H9 (cell line): ENCODE measurements at regions not wholly inside any gene's neighbourhood (a gene's known extent, or its start where the extent isn't known, plus 50 kb on each side); places are given as distances from the start of the nearest gene placed in this dataset.

Source experiments
- DNase-seq: peaks from one replicate; pipeline ENCODE4 v3.0.0-alpha.2; 2017
- H2AFZ ChIP-seq: one replicate; pipeline ENCODE4 v1.6.1; 2013; ENCODE audit warnings: mild to moderate bottlenecking, low read length, control low read depth, moderate library complexity
- H2AK5ac ChIP-seq: 2 replicates; pipeline ENCODE4 v1.6.1; 2013; ENCODE audit warnings: low read length, control low read depth, mixed read lengths; ENCODE audit not compliant: insufficient read length
- H2BK120ac ChIP-seq: one replicate; pipeline ENCODE4 v1.6.1; 2013; ENCODE audit warnings: low read depth, mild to moderate bottlenecking, low read length, control low read depth, inconsistent platforms; ENCODE audit not compliant: poor library complexity, severe bottlenecking
- H2BK12ac ChIP-seq: 2 replicates; pipeline ENCODE4 v1.6.1; 2013; ENCODE audit warnings: low read length, control low read depth, mixed read lengths, low read depth; ENCODE audit not compliant: insufficient read length
- H2BK15ac ChIP-seq: 2 replicates; pipeline ENCODE4 v1.6.1; 2013; ENCODE audit warnings: low read depth, low read length, control low read depth
- H2BK20ac ChIP-seq: one replicate; pipeline ENCODE4 v1.6.1; 2013; ENCODE audit warnings: low read depth, mild to moderate bottlenecking, low read length, control low read depth, inconsistent platforms; ENCODE audit not compliant: poor library complexity, severe bottlenecking
- H2BK5ac ChIP-seq: 2 replicates; pipeline ENCODE4 v1.6.1; 2013; ENCODE audit warnings: low read length, control low read depth, mixed read lengths; ENCODE audit not compliant: insufficient read length
- H3K14ac ChIP-seq: 2 replicates; pipeline ENCODE4 v1.6.1; 2013; ENCODE audit warnings: low read length, control low read depth; ENCODE audit not compliant: insufficient read depth
- H3K18ac ChIP-seq: 2 replicates; pipeline ENCODE4 v1.6.1; 2013; ENCODE audit warnings: low read depth, mild to moderate bottlenecking, mixed read lengths, low read length, control low read depth; ENCODE audit not compliant: insufficient read length
- H3K23ac ChIP-seq: 2 replicates; pipeline ENCODE4 v1.6.1; 2013; ENCODE audit warnings: low read length, control low read depth, mixed read lengths, low read depth; ENCODE audit not compliant: insufficient read length
- H3K23me2 ChIP-seq: 2 replicates; pipeline ENCODE4 v1.6.1; 2013; ENCODE audit warnings: low read depth, mild to moderate bottlenecking, mixed read lengths, low read length, control low read depth; ENCODE audit not compliant: insufficient read length, poor library complexity, severe bottlenecking
- H3K27ac ChIP-seq: 2 replicates; pipeline ENCODE4 v1.5.1; 2013; ENCODE audit warnings: low read length, control low read depth, mixed read lengths, low read depth; ENCODE audit not compliant: insufficient read length
- H3K27me3 ChIP-seq: 2 replicates; pipeline ENCODE4 v1.6.1; 2013; ENCODE audit warnings: low read length, control low read depth, inconsistent platforms; ENCODE audit not compliant: insufficient read depth
- H3K4ac ChIP-seq: 2 replicates; pipeline ENCODE4 v1.6.1; 2013; ENCODE audit warnings: low read depth, mild to moderate bottlenecking, control low read depth, inconsistent platforms, low read length, moderate library complexity
- H3K4me1 ChIP-seq: 2 replicates; pipeline ENCODE4 v1.6.1; 2013; ENCODE audit warnings: low read length, control low read depth, inconsistent platforms; ENCODE audit not compliant: insufficient read depth
- H3K4me2 ChIP-seq: 2 replicates; pipeline ENCODE4 v1.6.1; 2013; ENCODE audit warnings: low read length, control low read depth, mixed read lengths; ENCODE audit not compliant: insufficient read length, insufficient read depth
- H3K56ac ChIP-seq: 2 replicates; pipeline ENCODE4 v1.6.1; 2013; ENCODE audit warnings: low read depth, mild to moderate bottlenecking, mixed read lengths, low read length, control low read depth; ENCODE audit not compliant: insufficient read length
- H3K79me1 ChIP-seq: 2 replicates; pipeline ENCODE4 v1.6.1; 2013; ENCODE audit warnings: low read depth, mild to moderate bottlenecking, moderate library complexity, low read length, control low read depth, inconsistent platforms; ENCODE audit not compliant: insufficient read depth, poor library complexity, severe bottlenecking
- H3K79me2 ChIP-seq: 2 replicates; pipeline ENCODE4 v1.6.1; 2013; ENCODE audit warnings: low read length, control low read depth, inconsistent platforms; ENCODE audit not compliant: insufficient read depth
- H3K9ac ChIP-seq: 2 replicates; pipeline ENCODE4 v1.6.1; 2013; ENCODE audit warnings: low read length, control low read depth, mixed read lengths; ENCODE audit not compliant: insufficient read length; ENCODE audit errors: extremely low read depth
- H3K9me3 ChIP-seq: one replicate; pipeline ENCODE4 v1.6.1; 2013; ENCODE audit warnings: low read depth, low read length, inconsistent platforms; ENCODE audit not compliant: control insufficient read depth
- H3T11ph ChIP-seq: one replicate; pipeline ENCODE4 v1.6.1; 2013; ENCODE audit warnings: mild to moderate bottlenecking, low read length, control low read depth, inconsistent platforms
- H4K20me1 ChIP-seq: one replicate; pipeline ENCODE4 v1.6.1; 2013; ENCODE audit not compliant: control insufficient read depth, insufficient read length, insufficient read depth
- H4K5ac ChIP-seq: 2 replicates; pipeline ENCODE4 v1.6.1; 2013; ENCODE audit warnings: low read depth, mild to moderate bottlenecking, mixed read lengths, low read length, control low read depth; ENCODE audit not compliant: insufficient read length
- H4K8ac ChIP-seq: replicated peaks from 2 replicates; pipeline ENCODE4 v1.6.1; 2013; ENCODE audit warnings: low read length, control low read depth, mixed read lengths, low read depth; ENCODE audit not compliant: insufficient read length
- H4K91ac ChIP-seq: 2 replicates; pipeline ENCODE4 v1.6.1; 2013; ENCODE audit warnings: low read depth, mild to moderate bottlenecking, moderate library complexity, mixed read lengths, low read length, control low read depth; ENCODE audit not compliant: insufficient read length
- H3K27ac Mint-ChIP-seq, 3 experiments: 2 replicates in 2 of 3; 3 replicates in 1 of 3; pipeline ENCODE4 v1.8.0; 2020 to 2021; ENCODE audit warnings: mixed read lengths in 3 of 3, mild to moderate bottlenecking in 1 of 3, moderate library complexity in 1 of 3
- H3K27me3 Mint-ChIP-seq: 2 replicates; pipeline ENCODE4 v1.8.0; 2021; ENCODE audit warnings: low read depth, mild to moderate bottlenecking, moderate library complexity, mixed read lengths
- H3K36me3 Mint-ChIP-seq, 3 experiments: 2 replicates in 2 of 3; 3 replicates in 1 of 3; pipeline ENCODE4 v1.8.0; 2020 to 2021; ENCODE audit warnings: low read depth in 3 of 3, mixed read lengths in 3 of 3; ENCODE audit not compliant: insufficient read depth in 1 of 3
- H3K4me1 Mint-ChIP-seq, 2 experiments: 2 replicates each; pipeline ENCODE4 v1.8.0; 2020; ENCODE audit warnings: mixed read lengths in 2 of 2
- H3K4me3 Mint-ChIP-seq, 2 experiments: 2 replicates in 1 of 2; 3 replicates in 1 of 2; pipeline ENCODE4 v1.8.0; 2020 to 2021; ENCODE audit warnings: mild to moderate bottlenecking in 2 of 2, mixed read lengths in 2 of 2, moderate library complexity in 1 of 2
- H3K9me3 Mint-ChIP-seq, 2 experiments: 2 replicates in 1 of 2; 3 replicates in 1 of 2; pipeline ENCODE4 v1.8.0; 2020; ENCODE audit warnings: mild to moderate bottlenecking in 2 of 2, mixed read lengths in 2 of 2, moderate library complexity in 1 of 2
- WGBS: extraction: QIAGEN DNeasy Blood & Tissue Kit; methylation state at CpG from one replicate; pipeline ENCODE4 v1.1.7; 2013; ENCODE audit warnings: missing lambda C conversion rate, low lambda C conversion rate, mixed read lengths; ENCODE audit not compliant: insufficient read length; ENCODE audit errors: extremely low coverage; 5-methylcytosine and 5-hydroxymethylcytosine counted together
- TF ChIP-seq, protein P1 (sequence below): fragments of 200-600 bp; sonication (generic); conservative IDR thresholded peaks from 3 replicates; pipeline ENCODE4 v1.8.0; 2021; ENCODE audit warnings: antibody characterized with exemption, mild to moderate bottlenecking

DNA sequence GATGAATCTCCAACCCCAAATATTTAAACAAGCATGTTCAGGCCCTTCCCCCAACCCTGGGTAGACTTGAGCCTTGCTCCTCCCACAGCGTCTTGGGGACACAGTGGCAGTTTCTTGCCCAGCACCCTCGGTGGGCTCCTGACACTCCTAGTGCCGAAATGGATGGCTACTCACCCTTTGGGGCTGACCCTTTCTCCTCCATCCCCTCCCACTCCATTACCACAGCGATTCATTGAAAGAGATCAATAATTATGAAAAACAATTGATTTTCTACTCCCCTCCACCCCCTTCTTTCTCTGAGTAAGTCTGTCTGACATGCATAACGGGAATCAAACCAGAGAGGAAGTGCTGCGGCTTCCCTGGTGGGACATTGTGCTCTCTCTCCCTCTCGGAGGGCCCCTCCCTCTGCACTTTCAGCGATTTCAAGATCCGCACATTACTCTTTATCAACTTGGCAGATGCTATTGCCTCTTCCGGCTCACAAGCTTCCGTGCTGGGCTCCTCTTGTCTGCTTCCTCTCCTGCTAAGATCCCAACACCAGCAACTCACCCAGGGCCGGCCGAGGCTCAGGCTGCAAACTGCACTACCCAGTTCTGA, 79.0 kb upstream of the PLXNA4 start:
- H3K27ac ChIP-seq: no peak overlapping the region
- peak overlapping the region; percentile 68 for H3K4me2 ChIP-seq
- WGBS: no CpG with 5 or more reads among the region's 13 CpGs

More for the DNA sequence above, 79.0 kb upstream of the PLXNA4 start:
- H2BK120ac ChIP-seq: no peak overlapping the region
- TF ChIP-seq, protein P1, sequence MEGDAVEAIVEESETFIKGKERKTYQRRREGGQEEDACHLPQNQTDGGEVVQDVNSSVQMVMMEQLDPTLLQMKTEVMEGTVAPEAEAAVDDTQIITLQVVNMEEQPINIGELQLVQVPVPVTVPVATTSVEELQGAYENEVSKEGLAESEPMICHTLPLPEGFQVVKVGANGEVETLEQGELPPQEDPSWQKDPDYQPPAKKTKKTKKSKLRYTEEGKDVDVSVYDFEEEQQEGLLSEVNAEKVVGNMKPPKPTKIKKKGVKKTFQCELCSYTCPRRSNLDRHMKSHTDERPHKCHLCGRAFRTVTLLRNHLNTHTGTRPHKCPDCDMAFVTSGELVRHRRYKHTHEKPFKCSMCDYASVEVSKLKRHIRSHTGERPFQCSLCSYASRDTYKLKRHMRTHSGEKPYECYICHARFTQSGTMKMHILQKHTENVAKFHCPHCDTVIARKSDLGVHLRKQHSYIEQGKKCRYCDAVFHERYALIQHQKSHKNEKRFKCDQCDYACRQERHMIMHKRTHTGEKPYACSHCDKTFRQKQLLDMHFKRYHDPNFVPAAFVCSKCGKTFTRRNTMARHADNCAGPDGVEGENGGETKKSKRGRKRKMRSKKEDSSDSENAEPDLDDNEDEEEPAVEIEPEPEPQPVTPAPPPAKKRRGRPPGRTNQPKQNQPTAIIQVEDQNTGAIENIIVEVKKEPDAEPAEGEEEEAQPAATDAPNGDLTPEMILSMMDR: no peak
- no peak overlapping the region for H3K14ac ChIP-seq
- peaks cover 2% of the 10 kb centered on the region; the same call in 1 of the 2 replicates for H3K4me1 ChIP-seq
- no peaks in the 10 kb centered on the region for H3K9me3 ChIP-seq
- H3K79me1 ChIP-seq: no peaks in the 10 kb centered on the region
- no peak overlapping the region for H3K4ac ChIP-seq
- no peak overlapping the region for H3T11ph ChIP-seq
- no peak overlapping the region for H2BK20ac ChIP-seq
- H4K5ac ChIP-seq: no peak overlapping the region
- H3K27me3 Mint-ChIP-seq: no peaks in the 10 kb centered on the region; the same call in none of the 2 replicates
- H2BK5ac ChIP-seq: no peak overlapping the region
- peak overlapping the region; percentile 50 for H2AFZ ChIP-seq
- peak; percentile 53 for DNase-seq
- peak overlapping the region in 2 of 3 experiments; percentile 81 to 97; a peak in 4 of 7 replicates for H3K27ac Mint-ChIP-seq
- H3K36me3 Mint-ChIP-seq: peaks cover 0 to 2% (median 0%) of the 10 kb centered on the region in 3 experiments; a peak in 1 of 7 replicates
- H2BK15ac ChIP-seq: no peak overlapping the region
- no peaks in the 10 kb centered on the region for H3K23me2 ChIP-seq
- no peaks in the 10 kb centered on the region for H3K79me2 ChIP-seq
- H2AK5ac ChIP-seq: no peak overlapping the region
- H3K4me1 Mint-ChIP-seq: peaks cover 18 to 21% of the 10 kb centered on the region in 2 experiments
- no peak overlapping the region for H3K56ac ChIP-seq
- peak overlapping the region; percentile 61 to 83 for H3K4me3 Mint-ChIP-seq
- no peak overlapping the region for H3K18ac ChIP-seq
- H3K23ac ChIP-seq: no peak overlapping the region
- H3K9me3 Mint-ChIP-seq: no peaks in the 10 kb centered on the region
- H3K9ac ChIP-seq: no peak overlapping the region
- H2BK12ac ChIP-seq: no peak overlapping the region
- no peaks in the 10 kb centered on the region for H3K27me3 ChIP-seq
- H4K91ac ChIP-seq: no peak overlapping the region
- H4K8ac ChIP-seq: no peak overlapping the region
- no peaks in the 10 kb centered on the region for H4K20me1 ChIP-seq
